SH-SY5Y (cell line): ENCODE measurements at regions not wholly inside any gene's neighbourhood (a gene's known extent, or its start where the extent isn't known, plus 50 kb on each side); places are given as distances from the start of the nearest gene placed in this dataset.

Source experiments
- GATA2 ChIP-seq: IDR thresholded peaks from 2 replicates; pipeline ENCODE4 v1.6.1; 2011; ENCODE audit warnings: mild to moderate bottlenecking, low read depth, low read length
- GATA3 ChIP-seq: IDR thresholded peaks from 2 replicates; pipeline ENCODE4 v1.6.1; 2011; ENCODE audit warnings: low read depth, mild to moderate bottlenecking, low read length, moderate library complexity

DNA sequence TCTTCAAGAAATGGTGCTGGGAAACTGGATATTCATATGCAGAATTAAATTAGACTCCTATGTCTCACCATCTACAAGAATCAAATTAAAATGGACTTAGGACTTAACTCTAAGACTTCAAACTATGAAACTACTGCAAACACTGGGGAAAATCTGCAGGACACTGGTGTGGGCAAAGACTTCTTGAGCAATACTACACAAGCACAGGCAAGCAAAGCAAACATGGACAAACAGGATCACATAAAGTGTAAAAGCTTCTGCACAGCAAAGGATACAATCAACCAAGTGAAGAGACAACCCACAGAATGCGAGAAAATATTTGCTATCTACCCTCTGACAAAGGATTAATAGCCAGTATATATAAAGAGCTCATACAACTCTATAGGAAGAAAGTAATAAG is 1161.1 kb upstream of the CITED2 start:
- TF ChIP-seq GATA3 = no peak
- TF ChIP-seq GATA2 = no peak
